Naive thymus-derived CD8-positive, alpha-beta T cell (primary cell): ENCODE measurements at regions not wholly inside any gene's neighbourhood (a gene's known extent, or its start where the extent isn't known, plus 50 kb on each side); places are given as distances from the start of the nearest gene placed in this dataset.
"Not testable (repeated sequence)": the region's sequence is repeated elsewhere in the genome, so short reads cannot be mapped to it uniquely, and the experiment has no call there.

Experiments used
- ATAC-seq, 2 donors: fragments of 150-1000 bp; cut with Tn5 transposase in 1 of 2; sonication (Bioruptor Pico), chemical (Tn5 transposase) in 1 of 2; 1 replicate in 1 of 2; 2 replicates in 1 of 2; pipeline ENCODE4 v1.10.0; 2021; ENCODE audit warnings: mild to moderate bottlenecking in 2 of 2, moderate library complexity in 2 of 2
- POLR2A ChIA-PET: fragments of 350-600 bp; sonication (Branson Sonifier 250); formaldehyde crosslinking; loops from one replicate; lab custom pipeline; 2021; ENCODE audit warnings: antibody characterized with exemption; lab: Charles Lee
- DNase-seq, 10 donors: peaks; one replicate each; pipeline versions ENCODE4 v3.0.0 to v3.0.0-alpha.2; 2020 to 2022
- H3K27ac Mint-ChIP-seq, 10 donors: one replicate each; pipeline ENCODE4 v1.8.0; 2020 to 2022; ENCODE audit warnings: mild to moderate bottlenecking in 10 of 10, mixed read lengths in 10 of 10, moderate library complexity in 4 of 10, inconsistent platforms in 1 of 10
- H3K27me3 Mint-ChIP-seq, 5 donors: one replicate each; pipeline ENCODE4 v1.8.0; 2021 to 2022; ENCODE audit warnings: mixed read lengths in 5 of 5
- H3K36me3 Mint-ChIP-seq, 3 donors: one replicate each; pipeline ENCODE4 v1.8.0; 2020 to 2022; ENCODE audit warnings: mixed read lengths in 3 of 3, mild to moderate bottlenecking in 2 of 3, inconsistent platforms in 1 of 3
- H3K4me1 Mint-ChIP-seq, 4 donors: one replicate each; pipeline ENCODE4 v1.8.0; 2021 to 2022; ENCODE audit warnings: mixed read lengths in 4 of 4
- H3K4me3 Mint-ChIP-seq, 10 donors: one replicate each; pipeline ENCODE4 v1.8.0; 2020 to 2022; ENCODE audit warnings: mild to moderate bottlenecking in 10 of 10, mixed read lengths in 10 of 10, moderate library complexity in 6 of 10, inconsistent platforms in 1 of 10
- H3K9me3 Mint-ChIP-seq, 9 donors: one replicate each; pipeline ENCODE4 v1.8.0; 2020 to 2022; ENCODE audit warnings: mixed read lengths in 9 of 9, mild to moderate bottlenecking in 3 of 9, inconsistent platforms in 1 of 9, moderate library complexity in 1 of 9

DNA sequence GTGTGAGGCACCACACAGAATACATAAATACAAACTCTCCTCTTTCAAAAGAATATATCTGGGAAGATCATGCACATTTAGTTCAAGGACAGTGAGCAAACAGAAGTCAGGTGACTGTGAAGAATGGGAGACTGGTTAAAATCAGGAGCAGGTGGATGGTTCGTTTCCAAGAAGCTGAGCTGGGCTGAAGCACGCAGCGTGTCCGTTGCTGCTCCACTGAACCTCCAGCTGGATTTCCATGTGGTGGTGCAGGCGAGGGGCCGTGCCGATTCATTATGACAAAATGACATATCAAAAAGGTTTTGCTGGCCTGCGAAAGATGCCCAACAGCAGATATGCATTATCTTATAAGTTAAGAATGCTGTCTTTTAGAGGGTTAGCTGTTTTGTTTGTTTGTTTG lies 66.0 kb downstream of the OLIG1 start:
- H3K27ac Mint-ChIP-seq: peak overlapping the region in 1 of 10 donors; percentile 27
- POLR2A ChIA-PET: no interaction called here
- H3K4me3 Mint-ChIP-seq: no peak overlapping the region
- no peaks in the 10 kb centered on the region for H3K9me3 Mint-ChIP-seq
- H3K4me1 Mint-ChIP-seq: peaks cover 0 to 2% (median 0%) of the 10 kb centered on the region in 4 donors
- H3K27me3 Mint-ChIP-seq: peaks cover 3 to 16% (median 11%) of the 10 kb centered on the region in 5 donors
- DNase-seq (no peak), ATAC-seq (no peak)
- H3K36me3 Mint-ChIP-seq: no peaks in the 10 kb centered on the region

DNA sequence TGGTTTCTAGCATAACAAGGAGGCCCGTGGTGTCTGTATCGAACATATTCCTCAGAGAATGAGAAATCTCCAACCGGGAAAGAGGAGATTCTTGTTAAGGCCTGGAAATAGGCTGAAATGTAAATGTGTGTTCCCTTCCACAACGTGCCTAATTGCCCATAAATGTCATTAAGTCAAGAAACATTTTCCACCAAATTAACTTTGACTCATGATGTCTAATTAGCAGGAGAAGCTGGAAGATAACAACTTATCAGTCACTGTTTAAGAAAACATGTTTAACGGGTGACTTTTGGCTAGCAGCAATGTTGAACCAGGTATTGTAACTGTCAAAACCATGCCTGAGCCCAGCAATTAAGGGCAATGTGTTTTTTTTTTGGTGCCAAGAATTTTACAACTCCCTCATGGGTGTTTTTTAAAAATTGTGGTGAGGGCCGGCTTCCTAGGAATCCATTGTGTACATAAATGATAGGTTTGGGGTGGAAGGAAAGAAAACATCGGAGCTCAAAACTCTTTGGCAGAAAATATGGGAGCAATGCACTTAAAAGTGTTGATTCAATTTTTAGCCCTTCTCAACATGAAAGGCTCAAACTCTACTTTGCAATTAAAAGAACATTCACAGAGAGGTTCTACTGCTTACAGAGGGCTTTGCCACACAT lies 67.0 kb downstream of the OLIG1 start:
- H3K9me3 Mint-ChIP-seq: no peaks in the 10 kb centered on the region
- DNase-seq (no peak), ATAC-seq (no peak)
- H3K36me3 Mint-ChIP-seq: no peaks in the 10 kb centered on the region
- POLR2A ChIA-PET: no interaction called here
- no peak overlapping the region for H3K4me3 Mint-ChIP-seq
- peaks cover 1 to 14% (median 3%) of the 10 kb centered on the region in 5 donors for H3K27me3 Mint-ChIP-seq
- H3K27ac Mint-ChIP-seq: no peak overlapping the region
- peaks cover 0 to 2% (median 0%) of the 10 kb centered on the region in 4 donors for H3K4me1 Mint-ChIP-seq

DNA sequence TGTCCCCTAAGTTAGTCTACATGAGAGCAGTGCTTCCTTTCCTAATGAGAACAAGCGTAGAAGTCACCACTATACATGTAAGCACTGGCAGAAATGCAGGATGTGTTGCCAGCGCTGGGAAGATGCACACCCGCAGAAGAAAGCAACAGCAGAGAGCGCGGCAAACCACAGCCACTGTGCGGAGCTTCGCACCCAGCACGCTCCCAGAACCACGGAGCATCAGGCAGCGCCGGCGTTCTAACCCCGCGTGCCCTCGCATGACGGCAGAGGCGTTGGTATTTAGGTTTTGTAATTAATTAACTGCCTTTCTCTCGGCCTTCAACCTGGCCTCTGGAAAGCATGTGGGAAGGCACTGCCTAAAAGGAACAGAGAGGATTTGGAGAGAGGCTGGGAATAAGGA lies 69.1 kb downstream of the OLIG1 start:
- no peak for DNase-seq
- POLR2A ChIA-PET: no interaction called here
- no peak overlapping the region for H3K4me3 Mint-ChIP-seq
- no peaks in the 10 kb centered on the region for H3K9me3 Mint-ChIP-seq
- peaks cover 0 to 13% (median 3%) of the 10 kb centered on the region in 5 donors for H3K27me3 Mint-ChIP-seq
- H3K36me3 Mint-ChIP-seq: no peaks in the 10 kb centered on the region
- peaks cover 0 to 4% (median 0%) of the 10 kb centered on the region in 4 donors for H3K4me1 Mint-ChIP-seq
- H3K27ac Mint-ChIP-seq: peak overlapping the region in 1 of 10 donors; percentile 52
- no peak for ATAC-seq

DNA sequence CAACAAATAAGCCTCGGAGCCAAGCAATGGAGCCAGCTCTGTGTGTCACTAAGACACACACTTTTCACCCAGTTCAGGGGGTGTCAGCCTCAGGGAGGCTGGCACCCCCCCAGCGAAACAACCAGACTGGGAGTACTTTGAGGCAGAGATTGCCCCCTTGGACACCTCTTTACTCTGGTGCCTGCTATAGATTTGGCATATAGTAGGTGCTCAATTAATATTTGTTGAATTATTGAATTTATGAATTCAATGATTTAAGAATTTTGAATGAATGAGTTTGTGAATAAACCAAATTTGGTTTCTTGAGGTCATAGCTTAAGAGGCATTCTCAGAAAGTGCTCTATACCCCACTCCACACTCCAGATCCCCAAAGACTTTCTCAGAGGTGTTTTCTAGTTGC lies 70.3 kb downstream of the OLIG1 start:
- ATAC-seq (no peak), DNase-seq (no peak)
- Mint-ChIP-seq H3K9me3 (no peaks in the 10 kb centered on the region), H3K36me3 (no peaks in the 10 kb centered on the region), H3K27me3 (peaks cover 0 to 13% (median 4%) of the 10 kb centered on the region in 5 donors), H3K27ac (no peak overlapping the region), H3K4me1 (peaks cover 0 to 4% (median 0%) of the 10 kb centered on the region in 4 donors), H3K4me3 (no peak overlapping the region)
- POLR2A ChIA-PET: no interaction called here

DNA sequence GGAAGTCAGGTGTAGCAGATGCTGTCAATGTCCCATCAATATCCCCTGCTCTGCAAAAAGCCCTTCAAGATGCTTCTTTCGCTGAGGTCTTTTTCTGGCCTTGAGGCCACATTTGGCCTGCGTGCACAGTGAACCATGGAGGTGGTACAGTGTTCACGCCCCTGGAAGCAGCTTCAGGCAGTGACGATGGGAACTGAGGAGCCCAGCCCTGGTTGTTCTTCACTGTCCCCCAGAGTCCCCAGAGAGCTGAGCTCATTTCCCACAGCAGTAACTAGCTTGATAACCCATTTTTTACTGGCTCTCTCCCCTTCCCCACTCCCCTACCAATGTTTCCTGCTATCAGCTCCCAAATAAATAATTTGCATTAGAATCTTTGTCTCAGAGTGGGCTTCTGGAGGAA lies 76.5 kb downstream of the OLIG1 start:
- H3K27me3 Mint-ChIP-seq: peaks cover 0 to 15% (median 3%) of the 10 kb centered on the region in 5 donors
- no peak overlapping the region for H3K27ac Mint-ChIP-seq
- POLR2A ChIA-PET: no interaction called here
- H3K36me3 Mint-ChIP-seq: no peaks in the 10 kb centered on the region
- no peaks in the 10 kb centered on the region for H3K9me3 Mint-ChIP-seq
- no peak for DNase-seq
- ATAC-seq: no peak
- peaks cover 0 to 1% (median 0%) of the 10 kb centered on the region in 4 donors for H3K4me1 Mint-ChIP-seq
- no peak overlapping the region for H3K4me3 Mint-ChIP-seq

DNA sequence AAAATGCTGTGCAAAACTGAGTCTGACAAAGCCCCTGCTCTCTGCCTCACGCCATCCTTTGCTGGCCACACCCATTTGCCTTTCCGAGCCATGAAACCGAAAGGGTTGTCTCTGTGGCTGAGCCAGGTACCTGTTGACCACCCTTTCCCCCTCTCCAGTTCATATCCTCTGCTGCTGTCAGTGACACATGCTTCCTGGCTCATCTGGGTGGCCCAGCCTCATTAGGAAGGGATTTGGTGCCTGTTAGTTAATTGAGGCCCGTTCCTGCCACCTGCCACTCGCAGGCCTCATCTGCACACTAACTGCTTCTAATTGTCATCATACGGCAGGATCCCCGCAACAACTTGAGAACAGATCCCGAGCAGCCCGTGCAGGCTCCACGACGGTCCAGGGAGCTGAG lies 79.2 kb downstream of the OLIG1 start:
- H3K27me3 Mint-ChIP-seq: peaks cover 7 to 30% (median 21%) of the 10 kb centered on the region in 5 donors
- no peak for ATAC-seq
- peak overlapping the region in 1 of 10 donors; percentile 29 for H3K27ac Mint-ChIP-seq
- no peak for DNase-seq
- H3K4me1 Mint-ChIP-seq: peaks cover 3 to 13% (median 7%) of the 10 kb centered on the region in 4 donors
- no peak overlapping the region for H3K4me3 Mint-ChIP-seq
- H3K9me3 Mint-ChIP-seq: no peaks in the 10 kb centered on the region
- POLR2A ChIA-PET: no interaction called here
- H3K36me3 Mint-ChIP-seq: no peaks in the 10 kb centered on the region

DNA sequence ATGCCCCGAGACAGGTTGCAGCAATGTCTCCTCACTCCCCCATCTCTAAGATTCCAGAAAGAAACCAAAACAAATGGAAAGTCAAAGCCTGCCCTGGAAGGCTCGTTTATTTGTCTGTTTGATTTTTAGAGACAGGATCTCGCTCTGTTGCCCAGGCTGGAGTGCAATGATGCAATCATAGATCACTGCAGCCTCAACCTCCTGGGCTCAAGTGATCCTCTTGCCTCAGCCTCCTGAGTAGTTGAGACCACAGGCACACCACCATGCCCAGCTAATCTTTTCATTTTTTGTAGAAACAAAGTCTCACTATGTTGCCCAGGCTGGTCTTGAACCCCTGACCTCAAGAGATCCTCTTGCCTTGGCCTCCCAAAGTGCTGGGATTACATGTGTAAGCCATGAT lies 78.8 kb upstream of the IFNAR2 start:
- Mint-ChIP-seq H3K27me3 (peaks cover 7 to 34% (median 25%) of the 10 kb centered on the region in 5 donors), H3K4me1 (peaks cover 3 to 13% (median 7%) of the 10 kb centered on the region in 4 donors)
- H3K36me3 Mint-ChIP-seq, H3K9me3 Mint-ChIP-seq, DNase-seq, H3K4me3 Mint-ChIP-seq, POLR2A ChIA-PET, H3K27ac Mint-ChIP-seq, ATAC-seq: not testable (repeated sequence)

DNA sequence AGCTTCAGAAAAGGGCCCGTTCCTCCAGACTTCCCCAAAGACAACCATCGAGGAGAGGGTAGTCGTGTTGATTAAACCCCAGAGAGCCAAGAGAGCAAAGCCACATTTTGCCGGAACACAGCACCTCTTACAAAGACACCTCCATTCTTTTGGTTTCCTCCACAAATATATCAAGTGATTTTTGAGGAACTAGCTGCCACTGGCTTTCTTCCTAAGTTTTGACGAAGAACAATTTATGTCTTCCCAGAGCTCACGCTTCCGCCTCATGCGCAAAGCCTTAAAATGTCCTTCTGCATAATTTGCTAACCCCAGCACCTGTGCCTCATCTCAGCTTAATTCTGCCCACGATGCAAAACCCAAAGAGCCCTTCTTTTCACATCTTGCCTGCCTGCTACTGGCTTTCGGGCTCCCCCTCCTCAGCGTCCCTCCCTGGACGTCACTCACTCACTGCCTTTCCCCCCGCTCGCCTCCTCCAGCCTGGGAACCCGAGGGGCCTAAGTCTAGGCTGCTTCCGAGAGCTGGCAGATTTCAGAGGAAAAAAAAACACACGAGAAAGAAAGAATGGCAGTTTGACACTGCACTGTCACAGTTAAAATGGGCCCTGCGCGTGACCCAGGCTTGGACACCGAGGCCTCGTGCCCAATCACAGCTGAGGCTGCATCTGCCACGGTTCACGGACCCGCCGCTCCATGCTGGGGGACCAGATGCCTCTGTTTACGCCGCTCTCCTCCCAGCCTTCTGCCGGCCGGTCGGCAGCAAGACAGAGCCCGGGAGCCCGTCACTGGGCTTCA lies 77.6 kb upstream of the IFNAR2 start:
- H3K27ac Mint-ChIP-seq: peak overlapping the region in 1 of 10 donors; percentile 63
- H3K4me3 Mint-ChIP-seq: peak overlapping the region in 8 of 10 donors; percentile 9 to 42 (median 34)
- H3K27me3 Mint-ChIP-seq: peaks cover 7 to 37% (median 25%) of the 10 kb centered on the region in 5 donors
- no peak for ATAC-seq
- H3K9me3 Mint-ChIP-seq: no peaks in the 10 kb centered on the region
- POLR2A ChIA-PET: no interaction called here
- peaks cover 3 to 13% (median 7%) of the 10 kb centered on the region in 4 donors for H3K4me1 Mint-ChIP-seq
- no peak for DNase-seq
- no peaks in the 10 kb centered on the region for H3K36me3 Mint-ChIP-seq

DNA sequence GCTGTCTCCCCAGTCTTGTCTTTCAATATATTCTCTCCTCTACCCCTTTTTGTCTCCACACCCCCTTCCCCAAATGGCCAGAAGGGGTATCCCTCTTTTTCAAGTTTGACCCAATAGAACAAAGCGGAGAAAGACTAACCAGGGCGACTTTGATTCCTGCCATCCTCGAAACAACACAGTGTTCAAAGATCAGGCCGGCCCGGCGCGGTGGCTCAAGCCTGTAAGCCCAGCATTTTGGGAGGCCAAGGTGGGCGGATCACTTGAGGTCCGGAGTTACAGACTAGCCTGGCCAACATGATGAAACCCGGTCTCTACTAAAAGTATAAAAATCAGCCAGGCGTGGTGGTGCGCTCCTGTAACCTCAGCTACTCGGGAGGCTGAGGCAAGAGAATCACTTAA lies 77.0 kb upstream of the IFNAR2 start:
- no peaks in the 10 kb centered on the region for H3K9me3 Mint-ChIP-seq
- H3K27ac Mint-ChIP-seq: peak overlapping the region in 1 of 10 donors; percentile 71
- no peak overlapping the region for H3K4me3 Mint-ChIP-seq
- H3K36me3 Mint-ChIP-seq: no peaks in the 10 kb centered on the region
- peaks cover 3 to 13% (median 7%) of the 10 kb centered on the region in 4 donors for H3K4me1 Mint-ChIP-seq
- POLR2A ChIA-PET: no interaction called here
- H3K27me3 Mint-ChIP-seq: peaks cover 7 to 39% (median 25%) of the 10 kb centered on the region in 5 donors
- ATAC-seq: no peak
- DNase-seq: no peak

DNA sequence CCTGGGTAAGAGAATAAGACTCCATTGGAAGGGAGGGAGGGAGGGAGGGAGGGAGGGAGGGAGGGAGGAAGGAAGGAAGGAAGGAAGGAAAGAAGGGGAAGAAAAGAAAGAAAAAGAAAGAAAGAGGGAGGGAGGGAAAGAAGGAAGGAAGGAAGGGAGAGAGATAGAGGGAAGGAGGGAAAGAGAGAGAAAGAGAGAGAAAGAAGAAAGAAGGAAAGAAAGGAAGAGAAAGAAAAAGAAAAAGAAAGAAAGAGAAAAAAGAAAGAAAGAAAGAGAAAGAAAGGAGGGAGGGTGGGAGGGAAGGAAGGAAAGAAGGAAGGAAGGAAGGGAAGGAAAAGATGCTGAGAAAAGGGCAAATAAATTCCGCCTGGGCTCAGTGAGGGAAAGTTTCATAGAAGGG lies 74.7 kb upstream of the IFNAR2 start:
- Mint-ChIP-seq H3K27ac (no peak overlapping the region), H3K9me3 (peaks cover 0 to 16% (median 9%) of the 10 kb centered on the region in 9 donors), H3K27me3 (peaks cover 7 to 45% (median 25%) of the 10 kb centered on the region in 5 donors), H3K4me1 (peaks cover 3 to 13% (median 7%) of the 10 kb centered on the region in 4 donors), H3K36me3 (peaks cover 0 to 13% (median 8%) of the 10 kb centered on the region in 3 donors), H3K4me3 (no peak overlapping the region)
- POLR2A ChIA-PET: no interaction called here
- DNase-seq: no peak
- ATAC-seq: no peak

DNA sequence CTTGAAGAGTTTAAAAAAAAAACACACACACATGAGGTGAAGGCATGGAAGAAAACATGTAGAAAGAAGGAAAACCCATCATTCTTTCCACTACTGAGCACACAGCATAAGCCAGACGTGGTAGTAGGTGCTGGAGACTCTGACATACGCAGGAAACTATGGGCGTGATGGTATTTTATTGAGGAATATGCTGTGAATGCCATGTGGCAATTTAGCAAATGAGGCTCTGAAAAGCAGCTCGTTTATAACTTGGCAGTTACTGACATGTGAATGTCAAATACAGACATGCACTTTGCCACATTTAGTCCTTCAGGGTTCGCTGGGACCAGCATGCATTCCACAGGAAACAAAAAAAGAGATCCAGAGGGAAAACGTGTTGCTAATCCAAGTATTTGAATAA lies 74.3 kb upstream of the IFNAR2 start:
- ATAC-seq (no peak), DNase-seq (no peak)
- POLR2A ChIA-PET: no interaction called here
- Mint-ChIP-seq H3K9me3 (peaks cover 0 to 16% (median 10%) of the 10 kb centered on the region in 9 donors), H3K4me1 (peaks cover 3 to 13% (median 7%) of the 10 kb centered on the region in 4 donors), H3K36me3 (peaks cover 0 to 13% (median 8%) of the 10 kb centered on the region in 3 donors), H3K27me3 (peaks cover 7 to 44% (median 25%) of the 10 kb centered on the region in 5 donors), H3K4me3 (no peak overlapping the region), H3K27ac (no peak overlapping the region)

DNA sequence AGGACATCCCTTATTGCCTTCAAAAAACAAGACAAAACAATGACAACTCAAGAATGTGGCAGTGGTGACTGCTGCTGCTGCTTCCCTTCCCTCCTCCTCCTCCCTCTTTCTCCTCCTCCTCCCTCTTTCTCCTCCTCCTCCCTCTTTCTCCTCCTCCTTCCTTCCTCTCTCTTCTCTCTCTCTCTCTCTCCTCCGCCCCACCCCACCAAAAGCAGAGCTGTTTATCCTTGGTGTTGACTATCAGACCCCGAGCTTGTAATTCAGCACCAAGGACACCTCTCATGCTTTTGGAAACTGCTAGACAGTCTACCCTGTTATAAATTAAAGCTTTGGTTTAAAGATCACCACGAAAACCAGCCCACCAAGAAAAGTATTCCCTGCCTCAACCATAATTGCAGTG lies 72.4 kb upstream of the IFNAR2 start:
- peaks cover 0 to 16% (median 10%) of the 10 kb centered on the region in 9 donors for H3K9me3 Mint-ChIP-seq
- POLR2A ChIA-PET: no interaction called here

DNA sequence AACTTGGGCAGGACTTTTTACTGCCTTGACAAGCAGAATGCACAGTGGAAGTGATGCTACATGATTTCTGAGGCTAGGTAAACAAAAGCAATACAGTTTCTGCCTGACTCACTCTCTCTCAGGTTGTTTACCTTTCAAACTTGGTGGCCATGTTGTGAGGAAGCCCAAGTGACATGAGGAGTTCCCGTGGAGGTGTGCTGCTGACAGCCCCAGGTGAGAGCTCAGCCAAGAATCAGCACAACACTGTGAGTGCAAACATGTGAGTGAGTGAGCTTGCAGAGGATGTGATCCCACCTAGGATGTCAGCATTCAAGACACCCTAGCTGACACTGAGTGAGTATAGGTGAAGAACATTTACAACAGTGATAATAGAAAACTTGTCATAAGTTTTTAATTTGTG lies 71.1 kb upstream of the IFNAR2 start:
- Mint-ChIP-seq H3K9me3 (peaks cover 0 to 16% (median 10%) of the 10 kb centered on the region in 9 donors), H3K27me3 (peaks cover 0 to 33% (median 6%) of the 10 kb centered on the region in 5 donors), H3K4me1 (peaks cover 0 to 2% (median 0%) of the 10 kb centered on the region in 4 donors), H3K4me3 (no peak overlapping the region), H3K27ac (peak overlapping the region in 1 of 10 donors; percentile 60), H3K36me3 (peaks cover 0 to 13% (median 8%) of the 10 kb centered on the region in 3 donors)
- POLR2A ChIA-PET: no interaction called here
- DNase-seq: no peak
- ATAC-seq: no peak

More for the DNA sequence above, 72.4 kb upstream of the IFNAR2 start:
- DNase-seq (no peak), ATAC-seq (no peak)
- Mint-ChIP-seq H3K27me3 (peaks cover 3 to 34% (median 20%) of the 10 kb centered on the region in 5 donors), H3K36me3 (peaks cover 0 to 13% (median 8%) of the 10 kb centered on the region in 3 donors), H3K4me1 (peaks cover 0 to 6% (median 2%) of the 10 kb centered on the region in 4 donors), H3K27ac (no peak overlapping the region), H3K4me3 (no peak overlapping the region)
